Fibroblast of the aortic adventitia (primary cell): ENCODE measurements at regions not wholly inside any gene's neighbourhood (a gene's known extent, or its start where the extent isn't known, plus 50 kb on each side); places are given as distances from the start of the nearest gene placed in this dataset.

Experiments used
- DNase-seq: peaks from one replicate; pipeline ENCODE4 v3.0.0-alpha.2; 2010; ENCODE audit warnings: low read depth
- H3K4me3 ChIP-seq: 2 replicates; pipeline ENCODE4 v1.5.1; 2011; ENCODE audit warnings: low read depth, mild to moderate bottlenecking, control low read depth, low read length, moderate library complexity
- TF ChIP-seq, protein P1 (sequence below): IDR thresholded peaks from 2 replicates; pipeline ENCODE4 v1.5.1; 2011; ENCODE audit warnings: mild to moderate bottlenecking, low read length, control low read depth, inconsistent platforms; ENCODE audit not compliant: insufficient read depth

DNA sequence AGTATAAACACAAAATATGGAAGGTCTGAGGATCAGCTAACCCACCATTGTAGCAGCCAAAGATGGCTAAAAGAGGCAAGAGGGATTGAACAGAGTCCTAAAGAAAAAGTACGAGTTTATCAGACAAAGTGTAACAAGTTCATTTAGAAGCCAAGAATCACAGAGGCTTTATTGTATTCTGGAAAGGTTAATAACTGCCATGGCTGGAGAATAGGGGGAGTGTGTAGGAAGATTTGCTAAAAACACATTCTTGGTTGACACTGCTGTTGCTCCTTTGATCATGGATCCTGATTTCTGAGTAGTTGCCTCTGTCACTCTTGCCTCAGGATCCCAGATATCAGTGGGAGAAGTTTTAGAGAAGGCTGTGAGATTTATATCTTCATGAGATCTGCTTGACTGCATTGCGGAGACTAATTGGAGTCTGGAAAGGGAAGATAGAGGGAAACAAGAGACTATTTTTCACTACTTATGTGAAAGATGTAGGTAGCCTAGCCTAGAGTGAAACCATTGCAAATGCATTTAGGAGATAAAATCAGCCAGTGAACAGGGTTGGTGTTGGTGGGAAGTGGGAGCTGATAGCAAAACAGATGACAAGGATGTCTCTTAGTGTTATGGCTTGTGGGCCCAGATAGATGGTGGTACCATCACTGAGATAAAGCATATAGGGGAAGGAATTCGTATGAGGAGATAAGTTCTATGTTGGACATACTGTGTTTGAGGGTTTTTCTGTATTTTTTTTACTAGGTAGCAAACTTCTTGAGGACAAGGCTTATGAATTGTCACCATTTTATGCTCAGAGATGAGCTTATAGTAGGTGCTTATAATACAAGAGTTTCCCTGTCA lies 402.9 kb upstream of the PDE3A start:
- H3K4me3 ChIP-seq = no peak overlapping the region
- no peak for DNase-seq
- TF ChIP-seq, protein P1, sequence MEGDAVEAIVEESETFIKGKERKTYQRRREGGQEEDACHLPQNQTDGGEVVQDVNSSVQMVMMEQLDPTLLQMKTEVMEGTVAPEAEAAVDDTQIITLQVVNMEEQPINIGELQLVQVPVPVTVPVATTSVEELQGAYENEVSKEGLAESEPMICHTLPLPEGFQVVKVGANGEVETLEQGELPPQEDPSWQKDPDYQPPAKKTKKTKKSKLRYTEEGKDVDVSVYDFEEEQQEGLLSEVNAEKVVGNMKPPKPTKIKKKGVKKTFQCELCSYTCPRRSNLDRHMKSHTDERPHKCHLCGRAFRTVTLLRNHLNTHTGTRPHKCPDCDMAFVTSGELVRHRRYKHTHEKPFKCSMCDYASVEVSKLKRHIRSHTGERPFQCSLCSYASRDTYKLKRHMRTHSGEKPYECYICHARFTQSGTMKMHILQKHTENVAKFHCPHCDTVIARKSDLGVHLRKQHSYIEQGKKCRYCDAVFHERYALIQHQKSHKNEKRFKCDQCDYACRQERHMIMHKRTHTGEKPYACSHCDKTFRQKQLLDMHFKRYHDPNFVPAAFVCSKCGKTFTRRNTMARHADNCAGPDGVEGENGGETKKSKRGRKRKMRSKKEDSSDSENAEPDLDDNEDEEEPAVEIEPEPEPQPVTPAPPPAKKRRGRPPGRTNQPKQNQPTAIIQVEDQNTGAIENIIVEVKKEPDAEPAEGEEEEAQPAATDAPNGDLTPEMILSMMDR = no peak

DNA sequence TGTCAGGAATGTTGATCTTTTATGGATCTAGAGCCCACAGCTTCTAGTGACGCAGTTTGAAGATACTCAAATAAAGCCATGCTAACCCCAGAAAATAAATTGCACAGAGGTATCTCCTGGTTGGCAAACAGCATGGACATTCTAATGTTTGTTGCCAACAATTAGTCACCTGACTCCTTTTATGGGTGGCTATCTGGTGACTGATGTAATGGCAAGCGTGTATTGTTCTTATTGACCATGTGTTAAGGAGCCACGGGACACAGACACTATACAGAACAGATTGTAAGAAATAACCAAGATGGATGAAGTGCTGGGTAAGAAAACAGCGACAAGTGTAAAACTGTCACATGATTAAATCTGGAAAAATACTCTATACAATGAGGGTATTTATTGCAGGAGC lies 401.3 kb upstream of the PDE3A start:
- no peak overlapping the region for H3K4me3 ChIP-seq
- TF ChIP-seq, protein P1 = no peak
- DNase-seq = no peak

DNA sequence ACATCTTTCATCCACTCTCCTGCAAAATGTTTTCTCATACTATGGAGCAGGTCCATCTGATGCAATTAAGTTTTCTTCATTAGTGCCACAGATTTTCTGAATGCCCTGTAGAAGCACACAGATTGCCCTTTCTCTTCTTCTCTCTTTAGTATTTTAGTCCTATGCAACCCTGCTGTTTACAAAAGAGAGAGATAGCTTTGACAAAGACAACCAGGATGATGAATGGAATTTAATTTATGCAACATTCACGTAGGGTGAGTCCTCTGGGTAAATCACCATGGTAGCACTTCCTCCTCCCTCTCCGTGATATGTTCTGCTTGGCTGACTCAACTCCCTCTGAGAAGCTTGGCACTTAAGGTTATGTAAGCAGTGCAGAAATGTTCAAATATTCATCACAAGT lies 400.9 kb upstream of the PDE3A start:
- no peak overlapping the region for H3K4me3 ChIP-seq
- peak; percentile 95 for DNase-seq
- TF ChIP-seq, protein P1 = no peak

DNA sequence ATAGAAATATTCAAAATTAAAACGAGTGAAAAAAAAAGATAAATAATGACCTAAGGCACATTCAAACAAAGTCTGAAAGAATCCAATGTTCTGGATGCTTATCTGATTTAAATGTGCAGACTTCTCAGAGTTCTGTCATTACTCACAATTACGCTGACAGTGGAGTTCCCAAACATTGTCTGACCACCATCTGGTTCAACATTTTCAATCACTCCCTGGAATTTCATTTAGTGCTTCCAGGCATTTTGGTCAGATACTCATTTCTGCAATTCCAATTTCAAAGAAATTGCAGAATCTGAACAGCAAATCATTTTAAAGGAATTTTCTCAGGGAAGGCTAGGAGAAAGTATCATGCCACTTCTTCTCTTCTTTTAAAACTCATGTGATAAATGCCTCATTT lies 398.2 kb upstream of the PDE3A start:
- H3K4me3 ChIP-seq = no peak overlapping the region
- TF ChIP-seq, protein P1 = no peak
- peak; percentile 87 for DNase-seq

DNA sequence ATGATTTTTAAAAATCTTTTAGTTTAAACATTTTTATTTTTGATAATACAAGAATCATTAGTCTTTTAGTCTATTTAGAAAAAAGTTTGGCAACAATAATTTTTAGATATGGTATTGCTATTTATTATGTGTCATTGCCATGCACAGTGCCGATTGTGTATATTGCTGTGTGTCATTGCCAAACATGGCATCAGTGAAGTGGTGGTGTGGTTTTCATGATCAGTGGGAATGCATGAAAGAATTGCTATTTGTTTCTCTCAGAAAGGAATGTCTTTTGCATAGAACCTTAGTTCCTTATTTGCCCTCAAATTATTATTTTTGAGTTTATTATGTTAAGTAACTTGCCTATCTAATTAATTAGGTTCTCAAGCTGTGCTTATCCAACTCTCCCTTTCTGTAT lies 397.5 kb upstream of the PDE3A start:
- no peak for DNase-seq
- H3K4me3 ChIP-seq = no peak overlapping the region
- TF ChIP-seq, protein P1 = no peak

DNA sequence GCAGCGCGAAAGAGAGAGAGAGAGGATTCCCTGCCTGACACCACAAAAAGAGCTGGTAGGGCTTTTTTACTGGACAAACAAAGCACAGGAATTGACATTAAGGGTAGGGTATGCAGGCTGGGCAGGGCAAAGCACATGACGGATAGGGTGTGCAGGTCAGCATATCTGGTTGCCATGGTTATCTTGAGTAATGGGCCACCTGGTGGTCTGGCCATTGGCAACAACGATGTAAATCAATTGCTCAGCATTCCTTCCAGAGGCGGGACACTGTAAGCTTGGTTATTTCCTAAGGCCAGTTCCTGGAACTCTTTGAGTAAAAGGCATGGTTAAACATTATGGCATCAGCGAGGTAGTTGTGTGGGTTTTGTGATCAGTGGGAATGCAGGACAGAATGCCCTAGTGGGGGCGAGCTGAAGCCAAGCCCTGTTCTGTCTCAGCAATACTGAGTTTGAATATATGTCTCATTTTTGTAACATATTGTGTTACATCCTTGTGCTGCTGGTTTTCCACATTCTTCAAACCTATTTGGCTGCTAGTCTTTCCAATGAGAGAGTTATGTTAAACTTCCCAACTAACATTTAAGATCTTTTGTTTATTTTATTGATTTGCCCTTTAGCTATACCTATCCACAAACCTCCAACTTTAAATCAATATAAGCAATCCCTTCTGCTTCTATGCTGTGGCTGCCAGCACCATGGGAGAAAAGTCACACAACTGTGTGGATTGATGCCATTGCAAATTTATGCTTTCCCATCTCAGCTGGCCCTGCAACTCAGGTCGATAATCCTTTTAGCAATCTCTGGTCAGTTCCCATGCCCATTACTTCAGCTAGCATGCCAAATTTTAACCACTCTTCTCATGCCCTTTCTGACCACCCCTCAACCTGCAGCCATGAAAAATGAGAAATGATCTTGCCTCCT lies 396.7 kb upstream of the PDE3A start:
- H3K4me3 ChIP-seq = no peak overlapping the region
- peak; percentile 50 for DNase-seq
- TF ChIP-seq, protein P1 = no peak
